ENCODE measurements at regions not wholly inside any gene's neighbourhood (a gene's known extent, or its start where the extent isn't known, plus 50 kb on each side); places are given as distances from the start of the nearest gene placed in this dataset.

DNA sequence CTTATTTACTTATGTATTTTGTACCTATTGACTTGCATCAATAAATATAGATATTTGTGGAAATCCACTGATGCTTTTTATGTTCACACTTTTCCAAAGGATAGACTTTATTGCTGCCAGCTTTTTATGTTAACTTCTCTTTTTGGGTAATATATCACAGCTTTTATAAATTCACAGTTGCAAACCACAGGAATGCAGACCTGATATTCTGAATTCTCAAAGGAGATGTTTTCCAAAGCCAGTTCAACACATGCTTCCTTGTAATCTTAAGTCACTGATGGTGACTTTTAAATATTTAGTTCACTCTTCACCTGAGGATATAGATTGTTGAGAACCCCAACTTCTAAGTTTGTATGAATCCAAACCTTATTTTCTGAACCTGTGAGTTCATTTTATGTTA lies 223.4 kb upstream of the PRR16 start:
- H3K4me1 ChIP-seq, result no peaks in the 10 kb centered on the region
- H3K4me3 ChIP-seq, result no peak overlapping the region
- intact Hi-C loops (cut with DNase I; ENCODE audit: low total_unique reads), result no loop called here
- H3K9me3 ChIP-seq, result no peaks in the 10 kb centered on the region
- H3K27ac ChIP-seq, result no peak overlapping the region
- H3K27me3 ChIP-seq, result no peaks in the 10 kb centered on the region
- DNase-seq, result no peak
- TF ChIP-seq, protein P1, sequence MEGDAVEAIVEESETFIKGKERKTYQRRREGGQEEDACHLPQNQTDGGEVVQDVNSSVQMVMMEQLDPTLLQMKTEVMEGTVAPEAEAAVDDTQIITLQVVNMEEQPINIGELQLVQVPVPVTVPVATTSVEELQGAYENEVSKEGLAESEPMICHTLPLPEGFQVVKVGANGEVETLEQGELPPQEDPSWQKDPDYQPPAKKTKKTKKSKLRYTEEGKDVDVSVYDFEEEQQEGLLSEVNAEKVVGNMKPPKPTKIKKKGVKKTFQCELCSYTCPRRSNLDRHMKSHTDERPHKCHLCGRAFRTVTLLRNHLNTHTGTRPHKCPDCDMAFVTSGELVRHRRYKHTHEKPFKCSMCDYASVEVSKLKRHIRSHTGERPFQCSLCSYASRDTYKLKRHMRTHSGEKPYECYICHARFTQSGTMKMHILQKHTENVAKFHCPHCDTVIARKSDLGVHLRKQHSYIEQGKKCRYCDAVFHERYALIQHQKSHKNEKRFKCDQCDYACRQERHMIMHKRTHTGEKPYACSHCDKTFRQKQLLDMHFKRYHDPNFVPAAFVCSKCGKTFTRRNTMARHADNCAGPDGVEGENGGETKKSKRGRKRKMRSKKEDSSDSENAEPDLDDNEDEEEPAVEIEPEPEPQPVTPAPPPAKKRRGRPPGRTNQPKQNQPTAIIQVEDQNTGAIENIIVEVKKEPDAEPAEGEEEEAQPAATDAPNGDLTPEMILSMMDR (IDR thresholded peaks at IDR 0.05), result no peak
- no peak for TF ChIP-seq POLR2A (IDR thresholded peaks at IDR 0.05)
- no peaks in the 10 kb centered on the region for H3K36me3 ChIP-seq

DNA sequence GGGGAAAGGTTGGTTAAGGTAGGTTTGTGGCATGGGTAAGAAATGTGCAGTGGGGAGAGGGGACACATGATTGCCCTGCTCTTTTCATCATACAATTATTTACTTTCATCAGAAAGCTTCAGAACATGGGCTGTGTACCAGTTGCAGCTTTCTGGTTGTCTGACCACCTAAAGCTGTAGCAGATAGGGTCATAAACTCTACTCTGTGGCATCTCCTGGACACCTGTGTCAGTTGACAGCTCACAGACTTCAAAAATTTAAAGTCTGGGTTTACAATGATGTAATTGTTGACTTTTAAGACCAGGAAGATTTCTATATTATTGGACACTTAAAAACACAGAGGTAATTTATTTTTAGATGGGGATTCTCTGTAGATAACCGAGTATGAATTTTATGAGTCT lies 222.7 kb upstream of the PRR16 start:
- H3K4me1 ChIP-seq, result no peaks in the 10 kb centered on the region

GRCh38 chr5:120251898-120252297 lies 212.2 kb upstream of the PRR16 start:
- no peak for TF ChIP-seq POLR2A (IDR thresholded peaks at IDR 0.05)
- TF ChIP-seq, protein P1 (IDR thresholded peaks at IDR 0.05), result no peak
- intact Hi-C loops (cut with DNase I; ENCODE audit: low total_unique reads), result no loop called here
- Histone ChIP-seq H3K4me1 (no peaks in the 10 kb centered on the region), H3K4me3 (no peak overlapping the region), H3K9me3 (no peaks in the 10 kb centered on the region), H3K27me3 (peaks cover 0 to 2% of the 10 kb centered on the region in 2 donors), H3K36me3 (no peaks in the 10 kb centered on the region), H3K27ac (no peak overlapping the region)
- DNase-seq, result no peak

More for the DNA sequence above, 222.7 kb upstream of the PRR16 start:
- H3K27me3 ChIP-seq, result no peaks in the 10 kb centered on the region
- TF ChIP-seq, protein P1 (IDR thresholded peaks at IDR 0.05), result no peak
- TF ChIP-seq POLR2A (IDR thresholded peaks at IDR 0.05), result no peak
- no peak for DNase-seq
- H3K36me3 ChIP-seq, result no peaks in the 10 kb centered on the region
- intact Hi-C loops (cut with DNase I; ENCODE audit: low total_unique reads), result no loop called here
- H3K27ac ChIP-seq, result no peak overlapping the region
- no peak overlapping the region for H3K4me3 ChIP-seq
- no peaks in the 10 kb centered on the region for H3K9me3 ChIP-seq

DNA sequence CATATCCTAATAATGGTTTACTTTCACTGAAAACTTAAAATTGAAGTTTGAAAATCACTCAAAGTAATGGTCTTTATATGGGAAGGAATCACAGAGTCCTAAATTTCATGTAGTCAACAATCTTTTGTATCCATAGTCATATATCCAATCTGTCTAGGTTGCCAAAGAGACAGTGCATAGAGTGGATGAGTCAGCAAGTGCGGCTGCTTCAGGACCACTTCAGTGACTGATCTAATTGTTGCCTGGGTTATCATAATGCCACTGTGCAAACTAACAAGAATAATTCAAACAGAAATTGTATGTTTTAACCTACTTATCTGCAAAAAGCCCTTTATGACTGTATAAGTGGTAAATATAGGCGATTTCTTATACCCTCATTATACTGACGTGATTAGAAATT lies 211.3 kb upstream of the PRR16 start:
- DNase-seq, result no peak
- H3K27me3 ChIP-seq, result peaks cover 0 to 2% of the 10 kb centered on the region in 2 donors
- TF ChIP-seq POLR2A (IDR thresholded peaks at IDR 0.05), result no peak
- intact Hi-C loops (cut with DNase I; ENCODE audit: low total_unique reads), result no loop called here
- H3K36me3 ChIP-seq, result no peaks in the 10 kb centered on the region
- no peak overlapping the region for H3K27ac ChIP-seq
- H3K4me3 ChIP-seq, result no peak overlapping the region
- H3K9me3 ChIP-seq, result no peaks in the 10 kb centered on the region
- H3K4me1 ChIP-seq, result no peaks in the 10 kb centered on the region

GRCh38 chr5:120254385-120254784 lies 209.7 kb upstream of the PRR16 start:
- H3K27me3 ChIP-seq, result peaks cover 0 to 2% of the 10 kb centered on the region in 2 donors
- DNase-seq, result no peak
- no peaks in the 10 kb centered on the region for H3K4me1 ChIP-seq
- intact Hi-C loops (cut with DNase I; ENCODE audit: low total_unique reads), result no loop called here
- H3K4me3 ChIP-seq, result no peak overlapping the region
- no peak overlapping the region for H3K27ac ChIP-seq
- no peaks in the 10 kb centered on the region for H3K9me3 ChIP-seq
- TF ChIP-seq POLR2A (IDR thresholded peaks at IDR 0.05), result no peak
- TF ChIP-seq, protein P1 (IDR thresholded peaks at IDR 0.05), result no peak
- H3K36me3 ChIP-seq, result no peaks in the 10 kb centered on the region

- Histone ChIP-seq H3K36me3 (no peaks in the 10 kb centered on the region), H3K9me3 (no peaks in the 10 kb centered on the region), H3K4me1 (no peaks in the 10 kb centered on the region), H3K4me3 (no peak overlapping the region), H3K27me3 (peaks cover 0 to 2% of the 10 kb centered on the region in 2 donors), H3K27ac (no peak overlapping the region)
- intact Hi-C loops (cut with DNase I; ENCODE audit: low total_unique reads), result no loop called here
- TF ChIP-seq POLR2A (IDR thresholded peaks at IDR 0.05), result no peak
- TF ChIP-seq, protein P1 (IDR thresholded peaks at IDR 0.05), result no peak
- no peak for DNase-seq
These were observed 208.9 kb upstream of the PRR16 start for GRCh38 chr5:120255214-120255613.

Measured in uterus (tissue), 3 donors.